DMS53 treated with DMSO at 0.1 percent for 48 hours (cell line): ENCODE measurements at regions not wholly inside any gene's neighbourhood (a gene's known extent, or its start where the extent isn't known, plus 50 kb on each side); places are given as distances from the start of the nearest gene placed in this dataset.
"Not testable (repeated sequence)": the region's sequence is repeated elsewhere in the genome, so short reads cannot be mapped to it uniquely, and the experiment has no call there.

ENCODE experiments used
- DNase-seq: peaks from one replicate; lab custom pipeline; 2025; ENCODE audit not compliant: unreplicated experiment; lab: John Stamatoyannopoulos, UW

DNA sequence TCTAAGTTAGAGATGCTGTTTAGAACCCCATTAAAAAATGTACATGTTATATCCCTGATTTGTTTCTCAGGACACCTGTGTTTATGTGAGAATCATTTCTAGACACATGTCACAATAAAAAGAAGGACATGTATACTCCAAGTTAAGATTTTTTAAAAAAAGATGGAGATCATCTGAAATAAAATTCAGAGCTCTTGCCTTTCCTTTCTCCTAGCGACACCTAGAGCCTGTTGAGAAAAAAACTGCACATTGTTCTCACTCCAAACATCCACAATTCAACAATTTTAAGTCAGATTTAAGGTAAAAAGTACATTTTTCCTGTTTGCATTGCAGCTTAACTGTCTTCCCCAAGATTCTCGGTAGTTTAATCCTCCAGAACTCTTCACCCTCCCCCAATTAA, 171.8 kb downstream of the ATP6V0E2 start:
- not testable (repeated sequence) for DNase-seq

DNA sequence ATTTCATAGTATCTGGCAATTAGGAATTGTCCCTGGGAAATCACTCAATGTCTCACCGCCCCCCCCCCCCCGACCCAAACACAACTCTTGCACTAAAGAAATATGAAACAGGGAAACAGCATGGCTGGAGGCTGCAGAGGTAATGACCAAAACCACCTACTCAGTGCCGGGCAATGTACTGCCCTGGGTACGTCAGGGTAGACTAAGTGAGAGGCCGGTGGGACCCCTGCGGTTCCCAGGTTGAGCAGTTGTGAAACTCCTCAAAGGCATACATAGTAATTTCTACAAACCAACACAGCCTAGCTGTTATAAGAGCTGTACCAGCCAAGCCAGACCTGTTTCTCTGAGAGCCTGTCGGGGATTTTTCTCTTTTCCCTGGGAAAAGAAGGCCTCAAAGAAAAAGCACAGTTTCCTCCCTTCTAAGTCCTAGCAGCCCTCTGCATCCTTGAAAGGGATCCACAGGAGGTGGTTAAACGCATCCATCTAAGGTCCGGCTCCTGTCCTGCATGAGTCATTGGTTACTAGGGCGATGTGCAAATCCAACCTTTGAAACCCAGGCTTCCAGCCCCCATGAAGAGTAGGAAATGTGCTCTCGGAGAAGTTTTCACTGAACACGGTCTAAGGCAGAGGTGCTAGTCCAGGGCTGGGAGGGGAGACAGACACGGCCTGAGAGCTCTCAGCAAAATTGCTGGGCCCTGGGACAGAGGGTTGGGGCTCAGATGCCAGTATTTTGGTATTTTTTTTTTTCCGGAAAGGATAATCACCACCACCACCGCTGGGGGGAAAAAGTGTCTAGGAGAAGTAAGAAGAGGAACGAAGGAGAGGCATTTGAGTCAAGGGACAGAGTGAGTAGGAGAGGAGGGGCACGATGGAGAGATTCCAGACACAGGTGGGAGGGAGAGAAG, 172.8 kb downstream of the ATP6V0E2 start:
- DNase-seq: not testable (repeated sequence)

DNA sequence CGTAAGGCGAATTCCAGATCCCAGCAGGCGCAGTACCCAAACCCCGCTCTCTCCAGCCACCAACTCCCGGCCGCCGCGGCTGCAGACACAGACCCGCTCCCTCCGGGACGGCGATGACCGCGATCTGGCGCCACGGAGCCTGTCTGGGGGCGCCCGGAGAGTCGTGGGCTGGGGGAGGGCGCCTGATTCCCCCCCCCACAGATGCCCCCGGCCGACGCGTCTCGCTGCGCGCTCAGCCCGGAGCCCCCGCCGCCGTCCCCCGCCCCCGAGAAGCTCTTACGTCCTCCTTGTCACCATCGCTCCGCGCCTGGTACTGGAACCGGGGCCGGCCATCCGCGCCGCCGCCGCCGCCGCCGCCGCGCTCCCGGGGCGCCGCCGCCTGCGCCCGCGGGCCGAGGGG, 173.6 kb downstream of the ATP6V0E2 start:
- not testable (repeated sequence) for DNase-seq

DNA sequence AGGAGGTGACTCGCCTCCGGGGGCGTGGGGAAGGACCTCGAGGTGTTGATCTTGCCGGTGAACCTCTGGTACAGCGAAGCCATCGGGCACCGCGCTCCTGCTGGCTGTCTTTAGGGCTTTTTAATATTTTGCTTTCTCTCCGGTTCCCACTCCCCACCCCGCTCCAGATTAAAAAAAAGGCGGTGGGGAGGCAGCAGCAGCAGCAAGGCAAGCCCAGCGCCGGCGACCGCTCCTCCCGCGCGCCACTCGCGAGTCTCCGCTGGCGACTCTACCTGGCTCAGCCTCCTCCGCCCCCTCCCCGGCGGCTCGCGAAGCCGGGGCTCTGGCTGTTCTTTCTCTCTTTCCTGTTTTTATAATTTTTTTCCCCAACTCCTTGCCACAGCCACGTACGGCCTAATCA, 174.0 kb downstream of the ATP6V0E2 start:
- DNase-seq: not testable (repeated sequence)

DNA sequence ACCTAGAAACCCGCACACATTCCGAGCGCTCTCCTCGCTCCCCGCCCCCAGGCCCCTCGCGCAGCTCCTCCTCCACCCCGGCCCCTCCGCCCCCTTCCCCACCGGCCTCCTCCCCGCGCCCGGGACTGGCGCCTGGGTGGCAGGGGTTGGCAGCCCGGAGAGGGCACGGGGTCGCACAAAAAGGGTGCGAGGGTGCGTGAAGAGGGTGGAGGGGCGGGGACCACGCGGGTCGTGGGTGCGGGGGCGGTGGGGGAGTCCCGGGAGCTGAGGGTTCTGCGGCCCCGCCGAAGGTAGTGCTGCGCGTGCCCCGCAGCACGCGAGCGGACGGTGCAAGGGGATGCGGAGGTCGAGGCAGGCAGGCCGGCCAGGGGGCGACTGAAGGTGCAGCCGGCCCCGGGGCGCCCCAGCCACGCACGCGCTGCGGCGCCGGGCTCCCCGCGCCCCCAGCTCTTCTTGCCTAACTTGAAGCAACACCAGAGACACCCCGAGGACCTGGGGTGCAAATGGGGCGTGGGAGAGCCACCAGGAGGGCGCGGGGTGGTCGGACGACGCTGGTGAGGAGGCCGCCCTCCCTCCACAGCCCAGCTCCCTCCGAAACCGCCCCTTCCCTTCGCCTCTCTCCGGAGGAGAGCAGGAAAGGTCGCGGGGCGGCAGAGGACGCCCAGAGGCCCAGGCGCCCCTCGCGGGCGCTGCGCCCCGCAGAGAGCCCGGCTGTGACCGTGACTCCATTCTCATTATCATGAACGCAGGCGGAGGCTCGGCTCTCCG, 174.7 kb downstream of the ATP6V0E2 start:
- DNase-seq: not testable (repeated sequence)

DNA sequence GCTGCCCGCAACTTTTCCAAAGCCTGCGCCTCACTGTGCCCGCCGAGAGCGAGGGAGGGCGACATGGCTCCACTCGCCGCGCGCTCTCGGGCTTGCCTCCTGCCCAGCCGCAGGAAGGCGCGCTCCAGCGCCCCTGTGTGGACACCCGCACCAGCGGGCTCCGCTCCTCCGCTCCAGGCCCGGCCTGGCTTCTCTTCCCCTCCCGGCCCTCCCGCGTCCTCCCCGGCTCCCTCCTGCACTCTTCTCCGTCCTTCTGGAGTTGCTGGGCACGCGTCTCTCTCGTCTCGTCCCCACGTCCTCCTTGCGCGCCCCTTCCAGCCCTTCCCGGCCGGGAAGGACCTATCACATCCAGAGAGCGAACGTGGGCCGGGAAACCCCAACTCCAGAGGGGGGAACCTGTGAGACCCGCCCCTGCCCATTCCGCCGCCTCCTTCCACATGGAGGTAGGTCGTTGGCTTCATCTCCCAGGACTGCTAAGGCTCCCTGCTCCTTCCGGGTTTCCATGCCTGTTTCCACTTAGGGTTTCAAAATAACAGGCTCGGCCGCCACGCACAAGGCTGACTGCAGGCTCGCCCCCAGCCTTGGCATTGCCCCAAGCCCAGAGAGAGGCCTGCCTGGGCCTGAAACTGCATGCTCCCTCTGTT, 175.4 kb downstream of the ATP6V0E2 start:
- not testable (repeated sequence) for DNase-seq

DNA sequence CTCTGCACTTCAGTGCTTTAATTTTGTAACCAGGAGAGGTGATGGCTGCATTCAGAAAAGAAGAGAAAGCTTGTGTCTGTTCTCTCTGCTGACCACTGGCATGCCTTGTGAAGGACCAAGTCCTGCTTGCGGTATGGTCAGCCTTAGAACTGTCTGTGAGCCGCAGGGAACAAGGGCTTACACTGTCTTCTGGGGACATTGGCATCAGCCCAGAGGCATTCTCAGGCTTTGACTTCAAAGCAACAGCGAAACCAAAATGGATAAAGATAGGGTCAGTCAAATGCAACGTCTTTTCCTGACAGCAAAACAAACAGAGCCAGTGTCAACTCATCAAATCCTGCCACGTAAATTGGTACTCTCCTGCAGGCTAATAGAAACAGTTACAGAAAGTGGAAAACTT, 179.6 kb downstream of the ATP6V0E2 start:
- DNase-seq: not testable (repeated sequence)

DNA sequence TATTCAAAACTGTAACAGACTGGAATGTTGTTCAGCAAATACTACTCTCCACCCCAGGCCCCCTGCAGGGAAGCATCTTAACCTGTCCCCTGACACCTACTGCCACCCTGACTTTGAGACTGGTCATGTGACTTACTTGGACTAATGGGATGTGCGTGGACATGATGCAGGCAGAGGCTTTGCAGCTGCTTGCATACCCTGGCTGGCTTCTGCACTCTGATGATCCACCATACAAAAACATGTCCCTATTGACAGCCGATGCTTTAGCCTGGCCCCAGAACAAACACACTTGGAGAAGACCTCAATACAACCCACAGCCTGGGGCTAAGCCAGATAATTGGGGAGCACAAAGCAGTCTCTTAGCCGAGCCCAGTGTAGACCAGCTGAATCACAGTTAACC, 180.5 kb downstream of the ATP6V0E2 start:
- DNase-seq: not testable (repeated sequence)

DNA sequence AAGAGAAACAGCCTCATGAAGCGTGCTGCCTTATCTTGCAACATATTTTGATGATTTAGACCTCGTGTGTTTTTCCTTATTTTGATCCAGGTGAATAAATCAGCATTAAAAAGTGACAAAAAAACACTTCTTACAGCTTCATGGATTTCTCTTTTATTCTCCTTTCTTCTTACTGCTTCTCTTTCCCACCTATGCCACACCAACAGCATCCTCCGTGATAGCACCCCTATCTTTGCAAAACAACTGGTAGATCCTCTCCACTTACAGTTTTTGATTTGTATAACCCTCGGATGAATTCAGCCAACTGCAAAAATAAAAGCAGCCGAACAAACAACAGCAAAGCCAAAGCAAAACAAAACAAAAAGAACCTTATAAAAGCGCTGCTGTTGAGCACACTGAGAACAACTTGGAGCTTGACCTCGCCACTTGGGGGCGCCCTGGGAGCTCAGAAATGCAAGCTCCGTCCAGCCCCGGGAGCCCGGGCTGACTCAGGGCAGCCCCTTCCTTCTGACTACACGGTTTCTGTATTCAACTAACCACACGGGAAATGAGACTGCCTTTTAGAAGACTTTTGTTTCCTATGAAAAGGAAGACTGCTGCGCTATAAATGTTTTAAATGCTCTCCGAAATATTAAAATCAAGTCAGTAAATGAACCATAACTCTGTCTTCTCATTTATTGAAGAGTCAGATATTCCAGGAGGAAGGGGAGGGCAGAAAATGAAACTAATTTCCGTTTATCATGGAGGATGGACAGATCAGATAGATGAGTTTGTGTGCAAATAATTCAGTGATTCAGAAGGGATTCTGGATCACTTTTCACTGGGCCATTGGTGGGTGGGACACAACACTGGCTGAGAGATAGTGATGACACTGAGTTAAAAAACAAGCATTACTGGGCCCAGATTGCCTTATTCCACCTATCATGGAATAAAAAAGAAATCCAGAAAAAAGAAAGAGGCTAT, 186.8 kb downstream of the ATP6V0E2 start:
- DNase-seq: not testable (repeated sequence)

DNA sequence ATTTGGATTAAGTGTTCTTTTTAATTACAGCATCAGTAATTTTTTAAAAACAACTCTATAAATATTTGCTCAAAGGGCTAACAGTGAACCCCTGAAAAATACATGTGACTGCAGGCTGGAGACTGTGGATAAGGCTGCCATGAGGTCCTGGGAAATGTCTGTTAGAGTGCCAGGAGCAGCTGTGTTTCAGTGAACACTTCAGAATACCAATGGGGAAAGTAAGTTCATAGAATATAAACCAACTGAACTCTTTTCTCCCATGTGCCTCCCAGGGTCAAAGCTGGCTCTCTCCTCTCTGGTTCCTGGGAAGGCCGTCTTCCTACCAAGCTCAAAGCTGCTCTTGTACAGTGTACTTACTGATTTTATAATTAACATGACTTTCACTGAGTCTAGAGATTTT, 189.4 kb downstream of the ATP6V0E2 start:
- not testable (repeated sequence) for DNase-seq

DNA sequence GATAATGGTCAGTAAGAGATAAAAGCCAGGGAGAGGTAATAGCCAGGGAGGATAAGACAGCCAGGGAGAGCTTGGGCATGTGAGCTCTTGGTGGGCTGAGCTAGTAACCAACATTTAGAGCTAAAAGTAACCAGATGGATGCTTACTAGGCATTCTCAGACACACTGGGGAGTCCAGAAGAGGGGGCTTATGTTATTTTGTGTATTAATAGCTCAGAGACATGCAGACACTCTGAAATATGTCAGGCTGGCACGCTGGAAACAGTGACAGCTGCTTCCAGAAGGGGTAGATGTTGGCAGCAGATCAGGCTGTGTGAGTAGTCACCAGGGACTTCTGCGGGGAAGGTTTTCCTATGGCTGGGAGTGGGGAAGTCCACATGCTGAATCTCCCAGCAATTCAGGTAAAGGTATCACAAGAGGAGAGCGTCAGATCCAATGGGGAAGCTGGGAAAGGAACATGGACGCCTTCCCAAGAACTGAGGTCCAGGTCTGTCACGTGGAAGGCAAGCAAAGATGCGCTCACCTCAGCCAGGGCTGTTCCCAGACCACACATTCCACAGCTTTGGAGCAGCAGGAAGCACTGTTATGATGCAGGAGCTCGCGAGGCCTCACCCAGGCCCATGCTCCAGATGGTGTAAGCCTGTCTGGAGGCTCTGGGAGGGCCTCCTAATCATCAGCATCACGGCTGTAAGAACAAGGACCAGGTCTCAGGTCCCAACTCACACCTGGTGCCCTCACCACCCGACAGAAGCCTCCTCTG, 196.0 kb downstream of the ATP6V0E2 start:
- DNase-seq: not testable (repeated sequence)

DNA sequence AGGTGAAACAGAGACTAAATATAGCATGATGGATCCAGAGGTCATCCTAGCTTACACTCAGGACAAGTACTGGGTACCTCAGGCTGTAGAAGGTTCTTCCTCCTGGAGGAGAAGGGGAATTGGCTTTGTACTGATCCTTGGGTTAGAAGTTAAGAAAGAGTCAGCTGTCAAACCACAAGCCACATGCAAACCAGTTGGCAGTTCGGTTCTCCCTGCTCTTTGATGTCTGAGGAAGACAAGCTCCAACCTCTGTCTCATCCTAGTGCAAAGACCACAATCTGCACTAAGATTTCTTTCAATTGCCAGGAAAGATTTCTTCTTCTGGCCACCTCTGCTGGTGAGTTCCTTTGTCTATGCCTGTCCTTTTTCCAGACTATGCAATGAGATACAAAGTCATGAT, 203.8 kb downstream of the ATP6V0E2 start:
- not testable (repeated sequence) for DNase-seq

DNA sequence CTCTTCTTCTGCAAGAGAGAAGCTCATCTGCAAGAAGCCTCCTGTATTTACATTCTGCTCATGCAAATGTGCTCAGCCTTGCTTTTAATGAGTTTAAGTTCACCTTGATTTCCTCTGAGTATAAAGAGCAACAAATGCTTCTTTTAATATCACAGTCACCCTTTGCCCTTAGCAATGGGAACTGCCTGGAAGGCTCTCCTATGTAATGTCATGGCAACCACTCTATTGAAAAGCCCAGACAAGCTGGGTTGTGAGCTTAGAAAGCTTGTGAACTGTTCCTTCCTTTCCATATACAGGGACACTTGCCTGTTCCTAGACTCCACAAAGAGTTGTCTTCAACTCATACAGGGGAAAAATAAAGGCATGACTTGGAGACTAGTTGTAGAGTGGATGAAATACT, 208.1 kb downstream of the ATP6V0E2 start:
- DNase-seq: not testable (repeated sequence)

DNA sequence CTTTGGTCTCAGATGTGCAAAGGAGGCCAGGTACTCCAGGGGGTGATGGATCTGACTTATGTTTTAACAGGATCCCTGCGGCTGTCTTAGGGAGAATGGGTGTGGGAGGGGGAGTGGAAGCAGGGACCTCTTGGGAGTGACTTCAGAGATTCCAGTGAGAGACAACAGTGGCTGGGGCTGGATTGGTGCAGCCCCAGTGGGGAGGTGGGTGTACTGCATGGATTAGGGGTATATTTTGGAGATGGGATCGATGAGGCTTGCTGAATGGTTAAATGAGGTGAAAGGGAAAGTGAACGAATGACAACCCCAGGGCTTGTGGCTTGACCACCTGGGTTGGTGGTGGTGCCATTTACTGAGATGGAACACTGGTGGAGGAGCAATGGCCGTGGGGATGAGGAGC, 211.0 kb downstream of the ATP6V0E2 start:
- DNase-seq: not testable (repeated sequence)

DNA sequence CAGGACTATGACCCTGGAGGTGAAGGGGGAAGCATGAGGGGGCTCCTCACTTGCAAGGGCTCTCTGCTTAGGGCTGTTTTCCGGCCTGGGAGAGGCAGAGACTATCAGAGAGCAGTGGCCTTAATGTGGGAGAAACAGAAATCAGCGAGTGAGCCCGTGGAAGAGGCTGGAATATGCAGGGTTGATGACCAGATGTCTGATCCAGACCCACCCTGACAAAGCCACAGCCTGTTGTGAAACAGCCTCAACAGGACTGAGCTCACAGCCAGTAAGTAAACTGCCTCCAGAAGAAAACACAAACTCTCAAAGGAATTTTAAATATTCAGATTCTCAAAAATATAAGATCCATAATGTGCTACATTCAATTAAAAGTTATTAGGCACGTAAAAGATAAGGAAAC, 213.7 kb downstream of the ATP6V0E2 start:
- DNase-seq: not testable (repeated sequence)

DNA sequence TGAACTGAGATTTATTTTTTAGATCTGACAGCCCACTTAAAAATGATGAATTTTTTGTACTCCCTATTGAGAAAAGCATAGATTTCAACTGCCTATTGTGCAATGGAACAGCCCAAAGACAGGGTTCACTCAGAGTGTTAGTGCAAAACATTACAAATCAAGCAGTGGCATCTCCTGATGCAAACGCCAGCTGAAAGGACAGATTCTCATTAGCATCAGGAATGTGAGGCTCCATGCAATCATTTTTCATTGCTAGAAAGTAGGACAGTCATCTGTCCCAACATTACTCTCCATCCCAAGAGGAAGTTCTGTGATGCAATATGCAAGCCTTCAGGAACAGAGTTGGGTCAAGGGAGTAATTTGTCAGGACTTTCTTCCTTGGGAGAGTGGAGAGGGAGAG, 215.4 kb downstream of the ATP6V0E2 start:
- not testable (repeated sequence) for DNase-seq

DNA sequence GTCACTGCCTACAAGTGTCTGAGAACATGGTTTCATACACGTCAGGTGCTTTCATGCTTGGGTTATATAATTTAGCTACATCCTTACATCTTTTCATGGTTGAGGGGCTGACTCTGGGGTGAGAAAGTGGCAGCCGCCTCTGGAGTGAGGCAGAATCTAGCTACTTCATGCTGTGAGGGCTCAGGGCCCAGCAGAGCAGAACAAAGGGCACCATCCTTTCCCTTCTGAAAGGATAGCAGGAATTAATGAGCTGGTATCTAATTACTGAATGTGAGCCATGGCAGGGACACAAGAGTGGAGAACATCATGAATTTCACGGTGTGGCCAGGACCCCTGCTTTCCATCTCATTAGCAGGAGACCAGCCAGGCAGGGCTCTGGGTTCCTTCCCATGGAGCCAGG, 217.0 kb downstream of the ATP6V0E2 start:
- DNase-seq: not testable (repeated sequence)

DNA sequence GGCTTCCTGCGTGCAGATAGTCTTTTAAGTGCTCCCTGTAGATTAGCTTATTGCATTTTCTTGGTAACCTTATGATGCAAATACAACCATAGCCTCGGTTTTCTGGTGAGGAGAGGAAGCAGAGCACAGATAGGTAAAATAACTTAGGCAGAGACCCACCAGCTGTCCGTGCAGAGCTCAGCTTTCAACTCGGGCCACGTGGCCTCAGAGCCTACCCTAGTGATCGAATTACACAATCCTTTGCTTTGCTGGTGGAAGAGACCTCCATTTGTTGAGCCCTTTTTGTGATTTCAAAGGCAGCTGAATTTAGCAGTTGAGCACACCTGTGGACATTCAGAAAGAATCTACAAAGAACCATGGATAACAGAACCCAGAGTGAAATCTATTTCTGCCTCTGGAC, 220.1 kb downstream of the ATP6V0E2 start:
- not testable (repeated sequence) for DNase-seq

DNA sequence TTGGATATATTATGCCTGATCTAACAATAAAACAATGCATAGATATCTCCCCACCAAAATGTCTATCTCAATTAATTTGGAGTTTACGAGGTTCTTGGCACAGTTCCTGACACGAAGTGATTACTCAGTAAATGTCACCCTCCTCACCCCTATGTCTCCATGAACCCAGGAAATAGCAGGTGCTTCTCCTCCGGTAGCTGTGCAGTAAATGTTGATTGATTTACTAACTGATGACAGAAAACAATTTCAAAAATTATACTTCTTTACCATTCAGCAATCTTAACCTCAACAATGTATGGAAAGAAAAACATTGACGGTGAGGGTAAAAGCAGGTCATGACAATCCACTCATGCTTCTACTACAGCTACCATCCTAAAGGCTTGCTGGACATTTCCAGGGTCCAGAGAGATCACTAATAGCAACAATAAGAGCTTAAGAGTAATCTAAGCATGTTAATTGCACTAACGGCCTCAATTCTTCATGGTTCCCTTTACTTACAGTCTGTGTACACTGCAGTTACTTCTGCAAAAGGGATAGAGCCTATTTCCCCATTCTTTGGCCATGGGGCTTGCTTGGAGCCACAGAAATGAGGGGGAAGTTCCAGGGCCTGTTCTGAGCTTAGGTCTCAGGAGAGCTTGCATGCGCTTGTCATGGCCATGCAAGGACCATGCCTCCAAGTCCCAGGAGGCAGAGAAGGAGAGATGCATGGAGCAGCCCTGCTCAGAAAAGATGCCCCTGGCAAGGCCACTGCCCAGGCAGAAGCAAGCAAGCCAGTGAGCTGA, 222.6 kb downstream of the ATP6V0E2 start:
- not testable (repeated sequence) for DNase-seq
